ENCODE measurements at regions not wholly inside any gene's neighbourhood (a gene's known extent, or its start where the extent isn't known, plus 50 kb on each side); places are given as distances from the start of the nearest gene placed in this dataset.

DNA sequence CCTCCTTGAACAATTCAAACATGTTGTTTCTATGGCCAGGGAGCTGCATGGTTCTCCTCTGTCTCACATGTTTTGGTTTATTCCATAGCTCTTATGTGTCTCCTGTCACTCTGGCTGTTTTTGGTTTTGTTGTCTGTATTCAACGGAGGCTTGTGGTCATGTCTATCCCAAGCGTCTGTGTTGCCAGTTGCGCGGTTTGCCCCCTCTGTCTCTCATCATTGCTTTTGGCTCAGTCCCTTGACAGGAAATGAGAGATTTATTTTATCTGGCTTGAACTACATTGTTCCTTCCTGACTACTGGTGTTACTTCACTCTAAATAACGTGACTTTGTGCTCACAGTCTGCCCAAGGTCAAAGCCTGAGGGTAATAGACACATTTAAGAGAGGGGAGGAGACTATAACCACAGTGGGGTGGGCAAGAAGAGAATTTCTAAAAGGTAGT is 96.4 kb upstream of the SOX5 start (continued):
- peak; percentile 78 for TF ChIP-seq SP5 (CRISPR knock-in tag; IDR thresholded peaks at IDR 0.05; ENCODE audit: borderline replicate concordance, low read depth)
- no peak for TF ChIP-seq MAFF (IDR thresholded peaks at IDR 0.05; ENCODE audit: low read depth, low read length)
- TF ChIP-seq HDAC2 (CRISPR knock-in tag; IDR thresholded peaks at IDR 0.05): peak; percentile 40; the same call in 1 of the 2 replicates
- TF ChIP-seq ZNF777 (CRISPR knock-in tag; IDR thresholded peaks at IDR 0.05): no peak
- TF ChIP-seq SIN3A (IDR thresholded peaks at IDR 0.05; ENCODE audit: borderline replicate concordance, low read depth, low read length): no peak
- no peak for TF ChIP-seq ZNF772 (CRISPR knock-in tag; IDR thresholded peaks at IDR 0.05)
- TF ChIP-seq TARDBP (CRISPR knock-in tag; IDR thresholded peaks at IDR 0.05): no peak
- TF ChIP-seq ZFP37 (CRISPR knock-in tag; IDR thresholded peaks at IDR 0.05; ENCODE audit: borderline replicate concordance): no peak
- TF ChIP-seq KLF13 (CRISPR knock-in tag; IDR thresholded peaks at IDR 0.05): no peak
- TF ChIP-seq ZNF136 (CRISPR knock-in tag; IDR thresholded peaks at IDR 0.05; ENCODE audit: low read depth): no peak
- TF ChIP-seq ZNF484 (CRISPR knock-in tag; IDR thresholded peaks at IDR 0.05; ENCODE audit: borderline replicate concordance, low read depth): no peak
- TF ChIP-seq ZNF644 (CRISPR knock-in tag; IDR thresholded peaks at IDR 0.05; ENCODE audit: low read depth): no peak
- TF ChIP-seq HDAC6 (IDR thresholded peaks at IDR 0.05; ENCODE audit: low read depth, low read length): no peak
- TF ChIP-seq, protein P1, sequence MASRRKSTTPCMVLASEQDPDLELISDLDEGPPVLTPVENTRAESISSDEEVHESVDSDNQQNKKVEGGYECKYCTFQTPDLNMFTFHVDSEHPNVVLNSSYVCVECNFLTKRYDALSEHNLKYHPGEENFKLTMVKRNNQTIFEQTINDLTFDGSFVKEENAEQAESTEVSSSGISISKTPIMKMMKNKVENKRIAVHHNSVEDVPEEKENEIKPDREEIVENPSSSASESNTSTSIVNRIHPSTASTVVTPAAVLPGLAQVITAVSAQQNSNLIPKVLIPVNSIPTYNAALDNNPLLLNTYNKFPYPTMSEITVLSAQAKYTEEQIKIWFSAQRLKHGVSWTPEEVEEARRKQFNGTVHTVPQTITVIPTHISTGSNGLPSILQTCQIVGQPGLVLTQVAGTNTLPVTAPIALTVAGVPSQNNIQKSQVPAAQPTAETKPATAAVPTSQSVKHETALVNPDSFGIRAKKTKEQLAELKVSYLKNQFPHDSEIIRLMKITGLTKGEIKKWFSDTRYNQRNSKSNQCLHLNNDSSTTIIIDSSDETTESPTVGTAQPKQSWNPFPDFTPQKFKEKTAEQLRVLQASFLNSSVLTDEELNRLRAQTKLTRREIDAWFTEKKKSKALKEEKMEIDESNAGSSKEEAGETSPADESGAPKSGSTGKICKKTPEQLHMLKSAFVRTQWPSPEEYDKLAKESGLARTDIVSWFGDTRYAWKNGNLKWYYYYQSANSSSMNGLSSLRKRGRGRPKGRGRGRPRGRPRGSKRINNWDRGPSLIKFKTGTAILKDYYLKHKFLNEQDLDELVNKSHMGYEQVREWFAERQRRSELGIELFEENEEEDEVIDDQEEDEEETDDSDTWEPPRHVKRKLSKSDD (CRISPR knock-in tag; IDR thresholded peaks at IDR 0.05; ENCODE audit: low read depth): no peak
- no peak for TF ChIP-seq SRSF1 (optimal IDR thresholded peaks at IDR 0.05; ENCODE audit: low read depth, low read length)
- TF ChIP-seq NR2F1 (CRISPR knock-in tag; IDR thresholded peaks at IDR 0.05): no peak
- TF ChIP-seq KAT2B (IDR thresholded peaks at IDR 0.05; ENCODE audit: borderline replicate concordance, low read depth, low read length): no peak
- TF ChIP-seq, protein P2, sequence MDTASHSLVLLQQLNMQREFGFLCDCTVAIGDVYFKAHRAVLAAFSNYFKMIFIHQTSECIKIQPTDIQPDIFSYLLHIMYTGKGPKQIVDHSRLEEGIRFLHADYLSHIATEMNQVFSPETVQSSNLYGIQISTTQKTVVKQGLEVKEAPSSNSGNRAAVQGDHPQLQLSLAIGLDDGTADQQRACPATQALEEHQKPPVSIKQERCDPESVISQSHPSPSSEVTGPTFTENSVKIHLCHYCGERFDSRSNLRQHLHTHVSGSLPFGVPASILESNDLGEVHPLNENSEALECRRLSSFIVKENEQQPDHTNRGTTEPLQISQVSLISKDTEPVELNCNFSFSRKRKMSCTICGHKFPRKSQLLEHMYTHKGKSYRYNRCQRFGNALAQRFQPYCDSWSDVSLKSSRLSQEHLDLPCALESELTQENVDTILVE (CRISPR knock-in tag; IDR thresholded peaks at IDR 0.05): no peak
- TF ChIP-seq, protein P3, sequence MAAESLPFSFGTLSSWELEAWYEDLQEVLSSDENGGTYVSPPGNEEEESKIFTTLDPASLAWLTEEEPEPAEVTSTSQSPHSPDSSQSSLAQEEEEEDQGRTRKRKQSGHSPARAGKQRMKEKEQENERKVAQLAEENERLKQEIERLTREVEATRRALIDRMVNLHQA (CRISPR knock-in tag; IDR thresholded peaks at IDR 0.05): no peak
- no peak for TF ChIP-seq ARNT2 (CRISPR knock-in tag; IDR thresholded peaks at IDR 0.05; ENCODE audit: low read depth)
- TF ChIP-seq ZNF205 (CRISPR knock-in tag; IDR thresholded peaks at IDR 0.05): peak; percentile 24; the same call in 1 of the 2 replicates
- TF ChIP-seq, protein P4, sequence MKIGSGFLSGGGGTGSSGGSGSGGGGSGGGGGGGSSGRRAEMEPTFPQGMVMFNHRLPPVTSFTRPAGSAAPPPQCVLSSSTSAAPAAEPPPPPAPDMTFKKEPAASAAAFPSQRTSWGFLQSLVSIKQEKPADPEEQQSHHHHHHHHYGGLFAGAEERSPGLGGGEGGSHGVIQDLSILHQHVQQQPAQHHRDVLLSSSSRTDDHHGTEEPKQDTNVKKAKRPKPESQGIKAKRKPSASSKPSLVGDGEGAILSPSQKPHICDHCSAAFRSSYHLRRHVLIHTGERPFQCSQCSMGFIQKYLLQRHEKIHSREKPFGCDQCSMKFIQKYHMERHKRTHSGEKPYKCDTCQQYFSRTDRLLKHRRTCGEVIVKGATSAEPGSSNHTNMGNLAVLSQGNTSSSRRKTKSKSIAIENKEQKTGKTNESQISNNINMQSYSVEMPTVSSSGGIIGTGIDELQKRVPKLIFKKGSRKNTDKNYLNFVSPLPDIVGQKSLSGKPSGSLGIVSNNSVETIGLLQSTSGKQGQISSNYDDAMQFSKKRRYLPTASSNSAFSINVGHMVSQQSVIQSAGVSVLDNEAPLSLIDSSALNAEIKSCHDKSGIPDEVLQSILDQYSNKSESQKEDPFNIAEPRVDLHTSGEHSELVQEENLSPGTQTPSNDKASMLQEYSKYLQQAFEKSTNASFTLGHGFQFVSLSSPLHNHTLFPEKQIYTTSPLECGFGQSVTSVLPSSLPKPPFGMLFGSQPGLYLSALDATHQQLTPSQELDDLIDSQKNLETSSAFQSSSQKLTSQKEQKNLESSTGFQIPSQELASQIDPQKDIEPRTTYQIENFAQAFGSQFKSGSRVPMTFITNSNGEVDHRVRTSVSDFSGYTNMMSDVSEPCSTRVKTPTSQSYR (CRISPR knock-in tag; IDR thresholded peaks at IDR 0.05; ENCODE audit: borderline replicate concordance): no peak
- no peak for TF ChIP-seq PPARG (CRISPR knock-in tag; conservative IDR thresholded peaks at IDR 0.05)
- TF ChIP-seq HMG20A (CRISPR knock-in tag; IDR thresholded peaks at IDR 0.05; ENCODE audit: borderline replicate concordance): no peak; the same call in 1 of the 2 replicates
- TF ChIP-seq ZNF44 (CRISPR knock-in tag; IDR thresholded peaks at IDR 0.05): no peak

Data from HepG2 (cell line).